UCSD-AML1 (cell line): ENCODE measurements at regions not wholly inside any gene's neighbourhood (a gene's known extent, or its start where the extent isn't known, plus 50 kb on each side); places are given as distances from the start of the nearest gene placed in this dataset.

Source experiments
- DNase-seq: peaks from one replicate; lab custom pipeline; 2025; ENCODE audit not compliant: unreplicated experiment; lab: John Stamatoyannopoulos, UW

- no peak for DNase-seq
These were observed 130.0 kb upstream of the SLC24A5 start for GRCh38 chr15:47990821-47991220.

- DNase-seq = no peak
These were observed 129.4 kb upstream of the SLC24A5 start for GRCh38 chr15:47991357-47991756.

DNA sequence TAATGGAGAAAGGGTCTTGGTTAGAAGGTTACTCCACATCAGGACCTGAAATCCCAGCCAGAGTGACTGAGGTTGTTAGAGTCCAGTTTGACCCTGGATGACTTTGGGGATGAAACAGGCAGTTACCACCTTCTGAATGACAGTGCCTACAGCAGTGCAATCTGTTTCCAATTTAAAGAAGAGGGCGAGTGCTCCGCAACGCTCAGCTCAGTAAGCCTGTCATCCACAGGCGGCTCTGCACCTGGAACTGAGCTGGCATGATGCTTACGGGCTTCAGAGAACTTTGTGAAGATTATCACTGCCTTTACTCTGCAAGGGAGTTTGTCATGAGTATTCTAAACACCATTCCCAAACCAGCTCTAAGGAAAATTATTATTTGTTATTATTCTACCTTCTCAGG is 127.7 kb upstream of the SLC24A5 start:
- DNase-seq = no peak

DNA sequence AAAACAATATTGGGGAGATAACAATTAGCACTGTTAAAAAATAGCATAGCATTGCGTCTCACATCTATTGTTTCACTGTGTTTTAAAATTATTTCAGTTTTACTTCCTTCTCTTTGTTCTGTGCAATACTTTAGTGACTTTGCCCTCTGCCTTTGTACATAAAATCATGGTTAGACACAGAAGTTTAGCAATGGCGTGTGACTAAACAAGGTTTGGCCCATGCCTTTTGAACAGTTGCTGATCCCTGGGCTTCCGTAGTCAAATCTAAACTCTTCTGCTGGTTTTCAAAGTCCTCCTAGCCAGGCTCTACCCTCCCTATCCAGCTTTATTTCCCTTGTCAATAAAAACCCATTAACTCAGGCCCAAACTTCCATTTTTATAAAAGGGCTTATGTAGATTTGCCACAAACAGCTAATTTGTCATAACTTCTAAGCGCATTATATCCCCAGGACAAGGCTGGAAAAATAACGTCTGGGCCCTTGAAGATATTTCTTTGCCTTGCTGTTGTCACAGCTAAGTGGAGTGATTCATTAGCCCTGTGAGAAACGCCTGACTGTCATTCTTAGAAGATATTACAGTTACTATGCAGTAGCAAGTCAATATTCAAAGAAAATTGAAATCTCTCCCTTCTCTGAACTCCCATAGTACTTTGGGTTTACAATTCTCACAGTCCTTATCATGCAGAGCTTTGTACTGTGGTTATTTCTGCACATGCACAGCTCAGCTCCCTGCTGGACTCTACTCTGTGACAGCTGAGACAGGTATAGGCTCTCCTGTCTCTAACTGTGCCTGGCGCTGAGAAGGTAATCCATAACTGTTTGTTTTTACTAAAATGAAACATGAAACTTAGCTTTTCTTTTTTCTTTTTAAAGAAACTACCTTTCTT is 123.4 kb upstream of the SLC24A5 start:
- no peak for DNase-seq

- DNase-seq = no peak
These were observed 122.2 kb upstream of the SLC24A5 start for GRCh38 chr15:47998619-47999019.

DNA sequence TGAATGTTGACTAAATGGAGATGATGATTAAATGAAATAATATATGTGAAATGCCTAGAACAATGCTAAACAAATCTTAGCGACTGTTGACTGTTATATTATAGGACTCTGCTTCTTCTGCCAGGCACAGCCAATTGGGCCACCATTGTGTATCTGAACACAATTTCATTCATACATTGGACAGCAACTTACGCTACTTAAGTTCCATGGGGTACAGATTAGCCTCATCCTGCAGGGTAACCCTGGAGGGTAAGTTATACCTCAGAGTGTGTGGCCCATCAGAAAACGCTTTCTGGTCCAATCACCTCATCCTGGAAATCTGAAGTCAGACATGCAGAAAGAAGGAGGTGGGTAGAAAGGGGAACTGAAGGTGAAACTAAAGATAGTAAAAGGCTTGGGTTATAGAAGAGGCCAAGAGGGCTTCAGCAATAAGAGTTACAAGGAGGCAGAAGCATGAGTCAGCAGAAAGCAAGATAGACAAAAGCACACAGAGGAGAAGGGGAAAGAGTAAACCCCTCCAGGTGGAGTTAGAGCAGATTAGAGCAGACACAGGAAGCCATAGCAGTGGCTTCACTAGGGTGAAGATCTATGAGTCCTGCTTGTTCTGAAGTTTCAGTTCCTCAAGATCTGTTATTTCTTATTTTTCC is 119.3 kb upstream of the SLC24A5 start:
- DNase-seq = no peak

DNA sequence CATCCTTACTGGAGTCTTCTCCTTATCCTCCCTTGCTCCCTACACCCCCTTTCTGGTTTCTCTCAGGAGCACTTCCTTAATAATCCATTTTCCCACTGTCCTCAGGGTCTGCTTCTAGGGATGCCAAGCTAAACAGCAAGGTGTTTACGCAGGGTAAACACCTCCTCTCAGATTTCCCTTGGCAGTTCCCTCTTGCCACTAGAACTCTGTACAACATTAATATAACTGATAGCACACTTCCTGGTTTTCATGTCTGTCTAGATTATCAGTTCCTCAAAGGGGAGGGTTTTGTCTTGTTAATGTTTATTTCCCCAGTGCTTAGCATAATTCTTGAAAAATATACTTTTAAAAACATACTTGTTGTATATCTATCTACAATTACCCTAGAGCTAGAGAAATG is 118.0 kb upstream of the SLC24A5 start:
- DNase-seq = no peak

- no peak for DNase-seq
These were observed 117.3 kb upstream of the SLC24A5 start for GRCh38 chr15:48003441-48003840.

DNA sequence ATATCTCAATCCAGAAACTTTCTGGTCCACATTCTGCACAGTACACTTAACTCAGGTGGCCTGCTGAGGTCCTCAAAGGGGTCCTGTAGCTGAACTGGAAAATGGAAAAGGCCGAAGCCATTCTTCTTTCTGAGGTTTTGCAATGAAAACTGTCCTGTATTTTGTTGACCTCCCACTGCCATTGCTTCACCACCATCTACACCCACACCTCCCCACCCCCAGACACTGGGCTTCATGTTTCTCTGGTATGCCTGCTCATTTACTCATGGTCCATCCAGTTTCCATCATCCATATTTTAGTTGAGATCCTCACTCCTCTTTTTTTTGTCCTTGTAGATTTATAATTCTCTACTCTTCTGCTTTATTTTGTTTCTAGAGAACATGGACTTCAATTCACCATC is 115.7 kb upstream of the SLC24A5 start:
- no peak for DNase-seq

DNA sequence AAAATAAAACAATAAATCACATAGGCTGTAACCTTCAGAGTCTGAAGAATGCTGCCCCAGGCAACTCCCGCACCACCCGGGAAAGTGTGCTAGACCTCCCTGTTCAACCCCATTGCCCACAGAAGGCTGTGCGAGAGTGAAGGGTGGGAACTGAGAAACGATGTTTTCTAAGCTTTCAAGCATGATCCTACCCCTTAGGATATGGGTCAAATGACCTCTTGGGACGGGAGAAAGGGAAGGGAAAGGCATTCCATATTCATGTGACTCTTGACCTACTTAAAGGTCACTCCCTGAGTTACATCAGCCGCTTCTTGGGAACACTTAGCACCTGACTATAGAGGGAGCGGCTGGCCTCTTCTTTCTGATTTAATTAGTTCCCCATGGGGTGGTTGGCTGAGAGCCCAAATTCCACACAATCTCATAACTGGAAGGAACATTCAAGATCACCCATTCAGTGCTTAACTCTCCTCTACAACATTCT is 114.7 kb upstream of the SLC24A5 start:
- no peak for DNase-seq

DNA sequence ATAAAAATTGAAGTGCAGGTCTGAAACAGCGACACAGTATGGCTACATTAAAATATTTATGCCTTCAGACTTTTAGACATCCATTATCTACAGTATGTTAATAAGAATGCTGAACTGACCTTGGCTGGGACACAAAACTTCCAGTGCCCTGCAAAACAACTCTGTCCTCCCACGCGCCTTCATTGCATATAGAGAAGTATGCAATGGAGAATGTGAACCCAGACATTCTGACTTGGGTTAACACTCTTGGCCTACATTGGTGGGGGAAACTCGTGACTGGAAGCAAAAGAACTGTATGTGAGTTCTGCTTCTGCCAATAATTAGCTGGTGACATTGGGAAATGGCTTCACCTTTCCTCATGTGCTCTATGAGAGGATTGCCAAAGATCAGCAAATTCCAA is 110.5 kb upstream of the SLC24A5 start:
- no peak for DNase-seq

DNA sequence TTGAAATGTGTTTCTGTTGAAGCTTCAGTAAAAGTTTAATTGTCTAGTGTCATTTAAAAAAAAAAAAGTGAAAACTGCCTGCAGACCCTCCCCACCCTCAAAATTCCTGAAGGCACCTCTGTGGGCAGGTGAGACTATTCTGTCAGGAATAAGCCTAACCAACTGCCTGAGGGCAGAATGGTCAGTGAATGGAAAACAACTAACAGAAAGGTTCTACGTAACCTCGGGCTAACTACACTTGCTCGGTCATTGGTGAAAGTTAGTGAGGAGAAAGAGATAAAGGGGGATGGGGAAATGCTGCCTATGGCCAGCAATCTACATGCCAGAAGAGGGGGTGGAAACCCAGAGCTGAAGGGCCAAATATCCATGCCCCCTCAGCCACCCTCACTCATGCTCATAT is 108.6 kb upstream of the SLC24A5 start:
- DNase-seq = no peak

- DNase-seq = no peak
These were observed 103.9 kb upstream of the SLC24A5 start for GRCh38 chr15:48016865-48017264.

- no peak for DNase-seq
These were observed 103.0 kb upstream of the SLC24A5 start for GRCh38 chr15:48017747-48018146.

DNA sequence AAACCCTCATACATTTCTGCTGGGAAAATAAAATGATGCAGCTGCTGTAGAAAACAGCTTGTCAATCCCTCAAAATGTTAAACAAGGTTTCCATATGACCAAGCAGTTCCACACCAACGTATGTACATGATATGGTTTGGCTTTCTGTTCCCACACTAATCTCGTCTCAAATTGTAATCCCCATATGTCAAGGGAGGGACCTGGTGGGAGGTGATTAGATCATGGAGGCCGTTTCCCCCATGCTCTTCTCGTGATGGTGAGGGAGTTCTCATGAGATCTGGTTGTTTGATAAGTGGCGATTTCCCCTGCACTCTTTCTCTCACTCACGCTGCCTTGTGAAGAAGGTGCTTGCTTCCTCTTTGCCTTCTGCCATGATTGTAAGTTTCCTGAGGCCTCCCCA is 100.6 kb upstream of the SLC24A5 start:
- DNase-seq = no peak

- no peak for DNase-seq
These were observed 99.3 kb upstream of the SLC24A5 start for GRCh38 chr15:48021336-48022086.

GRCh38 chr15:48025118-48025517 is 95.7 kb upstream of the SLC24A5 start:
- DNase-seq = no peak

GRCh38 chr15:48028712-48029111 is 92.1 kb upstream of the SLC24A5 start:
- DNase-seq = no peak

DNA sequence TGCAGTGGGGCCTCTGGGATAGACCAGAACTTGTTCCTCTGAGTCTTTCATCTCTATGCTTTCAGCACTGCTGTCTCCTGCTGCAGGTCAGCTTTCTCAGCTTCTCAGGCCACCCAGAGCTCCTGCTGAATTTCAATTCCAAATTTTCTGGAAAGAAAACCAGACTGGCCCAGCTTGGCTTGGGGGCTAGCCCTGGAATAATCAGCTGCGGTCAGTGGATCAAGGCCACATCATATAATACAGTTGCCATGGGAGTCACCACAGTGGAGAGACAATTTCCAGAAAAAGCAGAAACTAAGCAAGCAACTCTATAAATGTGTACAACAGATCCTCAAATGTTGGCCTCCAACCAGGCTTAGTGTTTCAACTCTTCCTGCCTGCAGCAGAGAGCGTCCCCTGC is 91.1 kb upstream of the SLC24A5 start:
- DNase-seq = no peak

DNA sequence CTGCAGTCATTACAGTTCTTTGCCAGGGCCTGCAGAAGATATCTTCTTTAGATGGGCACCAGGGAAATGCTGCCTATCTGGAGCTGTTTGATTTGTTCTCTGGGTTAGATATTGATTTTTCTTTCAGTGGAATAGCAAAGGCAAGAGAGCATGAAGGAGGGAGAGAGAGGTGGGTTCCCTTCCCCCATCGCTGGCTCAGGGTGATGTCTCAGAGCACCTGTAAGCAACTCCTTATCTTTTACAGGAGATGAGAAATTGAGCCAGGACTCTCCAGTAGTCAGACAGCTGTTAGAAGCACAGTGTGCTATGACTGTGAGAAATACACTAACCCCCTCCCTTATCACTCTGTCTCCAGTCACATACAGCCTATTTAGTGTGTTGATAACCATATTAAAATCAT is 89.3 kb upstream of the SLC24A5 start:
- no peak for DNase-seq

DNA sequence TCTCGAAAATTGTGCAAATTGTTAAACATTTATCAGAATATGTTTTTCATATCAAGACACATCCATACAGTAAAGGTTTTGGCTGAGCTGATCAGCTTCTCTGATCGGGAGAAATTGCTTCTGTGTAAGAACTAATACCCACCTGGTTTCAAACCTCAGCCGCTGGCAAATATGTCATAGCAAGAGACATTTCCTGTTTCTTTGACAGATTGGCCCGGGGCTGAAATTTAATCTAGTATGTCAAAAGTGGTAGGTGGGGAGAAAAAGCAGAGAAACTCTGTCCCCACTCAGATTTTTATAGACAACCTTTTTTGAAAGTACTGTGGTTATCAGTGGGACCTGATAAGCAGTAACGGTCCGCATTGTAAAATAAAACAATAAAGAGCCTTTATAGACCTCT is 88.8 kb upstream of the SLC24A5 start:
- no peak for DNase-seq

DNA sequence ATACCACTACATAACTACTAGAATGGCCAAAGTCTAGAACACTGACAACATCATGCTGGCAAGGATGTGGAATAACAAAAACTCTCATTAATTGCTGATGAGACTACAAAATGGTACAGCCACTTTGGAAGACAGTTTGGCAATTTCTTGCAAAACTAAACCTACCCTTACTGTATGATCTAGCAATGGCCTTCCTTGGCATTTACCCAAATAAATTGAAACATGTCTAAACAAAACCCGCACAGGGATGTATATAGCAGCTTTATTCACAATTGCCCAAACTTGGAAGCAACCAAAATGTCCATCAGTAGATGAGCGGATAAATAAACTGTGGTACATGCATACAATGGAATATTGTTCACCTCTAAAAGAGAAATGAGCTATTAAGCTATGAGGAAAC is 87.9 kb upstream of the SLC24A5 start:
- DNase-seq = no peak
